ENCODE measurements at regions not wholly inside any gene's neighbourhood (a gene's known extent, or its start where the extent isn't known, plus 50 kb on each side); places are given as distances from the start of the nearest gene placed in this dataset.

DNA sequence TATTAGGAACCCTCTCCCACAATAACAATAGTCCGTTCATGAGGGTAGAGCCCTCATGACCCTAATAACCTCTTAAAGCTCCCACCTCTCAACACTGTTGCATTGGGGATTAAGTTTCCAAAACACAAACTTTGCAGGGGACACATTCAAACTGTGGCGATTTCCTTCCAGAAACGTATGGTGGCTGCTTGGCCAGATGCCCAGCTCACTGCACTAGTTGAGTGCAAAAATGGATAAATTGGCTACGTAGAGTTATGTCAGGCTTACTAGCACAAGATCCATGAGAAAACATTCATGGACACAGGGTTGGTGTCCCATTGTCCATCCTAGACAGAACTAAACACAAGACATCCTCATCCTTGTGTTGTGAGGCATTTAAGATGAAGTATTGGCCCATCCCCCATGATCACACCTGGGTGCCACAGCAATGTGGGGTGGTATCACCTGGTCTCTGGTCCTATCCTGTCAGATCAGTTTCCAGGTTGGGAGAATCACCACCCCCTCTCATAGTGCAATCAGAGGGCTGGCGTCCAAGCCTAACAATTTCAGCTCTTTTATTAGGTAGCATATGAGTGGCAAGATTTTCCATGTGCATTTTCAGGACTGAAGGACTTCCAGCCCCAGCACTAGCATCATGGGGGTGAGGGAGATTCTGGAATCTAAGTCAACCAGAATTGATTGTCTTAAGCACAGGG lies 63.4 kb upstream of the ELOVL5 start:
- Mint-ChIP-seq H3K36me3 (ENCODE audit: insufficient read depth in 1 of 3, low read depth in 3 of 3) (no peaks in the 10 kb centered on the region), H3K4me3 (no peak overlapping the region), H3K4me1 (peaks cover 9 to 10% of the 10 kb centered on the region in 2 experiments), H3K27ac (no peak overlapping the region), H3K27me3 (ENCODE audit: low read depth) (no peaks in the 10 kb centered on the region; the same call in 1 of the 2 replicates), H3K9me3 (no peaks in the 10 kb centered on the region)
- Histone ChIP-seq H3K27ac (ENCODE audit: insufficient read length, low read depth, low read length) (no peak overlapping the region), H2BK15ac (ENCODE audit: low read depth, low read length) (no peak overlapping the region), H2BK120ac (ENCODE audit: low read depth, low read length, poor library complexity, severe bottlenecking) (no peak overlapping the region), H3K4ac (ENCODE audit: low read depth, low read length) (no peak overlapping the region), H3K79me2 (ENCODE audit: insufficient read depth, low read length) (no peaks in the 10 kb centered on the region), H3K79me1 (ENCODE audit: insufficient read depth, low read depth, low read length, poor library complexity, severe bottlenecking) (no peaks in the 10 kb centered on the region), H4K20me1 (ENCODE audit: control insufficient read depth, insufficient read depth, insufficient read length) (no peaks in the 10 kb centered on the region), H3K4me1 (ENCODE audit: insufficient read depth, low read length) (0 out of 2 replicates have a peak, but pooled peaks cover 3% of the 10 kb centered on the region), H3K23me2 (ENCODE audit: insufficient read length, low read depth, low read length, poor library complexity, severe bottlenecking) (no peaks in the 10 kb centered on the region), H3K18ac (ENCODE audit: insufficient read length, low read depth, low read length) (no peak overlapping the region), H3T11ph (ENCODE audit: low read length) (no peak overlapping the region), H2AFZ (ENCODE audit: low read length) (no peak overlapping the region), H3K9me3 (ENCODE audit: control insufficient read depth, low read depth, low read length) (no peaks in the 10 kb centered on the region), H3K9ac (ENCODE audit: extremely low read depth, insufficient read length, low read length) (no peak overlapping the region), H2AK5ac (ENCODE audit: insufficient read length, low read length) (no peak overlapping the region), H4K8ac (replicated peaks; ENCODE audit: insufficient read length, low read depth, low read length) (no peak overlapping the region), H3K4me2 (ENCODE audit: insufficient read depth, insufficient read length, low read length) (no peak overlapping the region), H2BK12ac (ENCODE audit: insufficient read length, low read depth, low read length) (no peak overlapping the region), H2BK20ac (ENCODE audit: low read depth, low read length, poor library complexity, severe bottlenecking) (no peak overlapping the region), H2BK5ac (ENCODE audit: insufficient read length, low read length) (no peak overlapping the region), H3K14ac (ENCODE audit: insufficient read depth, low read length) (no peak overlapping the region), H3K27me3 (ENCODE audit: insufficient read depth, low read length) (no peaks in the 10 kb centered on the region; the same call in 1 of the 2 replicates), H4K91ac (ENCODE audit: insufficient read length, low read depth, low read length) (no peak overlapping the region), H4K5ac (ENCODE audit: insufficient read length, low read depth, low read length) (no peak overlapping the region), H3K56ac (ENCODE audit: insufficient read length, low read depth, low read length) (no peak overlapping the region), H3K23ac (ENCODE audit: insufficient read length, low read depth, low read length) (no peak overlapping the region)
- DNase-seq, result no peak
- WGBS (ENCODE audit: extremely low coverage, insufficient read length, low lambda C conversion rate), result no CpG with 5 or more reads among the region's 5 CpGs
- no peak for TF ChIP-seq CTCF (conservative IDR thresholded peaks at IDR 0.05)

Measured in H9 (cell line).